Midbrain (tissue), 1 donor: ENCODE measurements at regions not wholly inside any gene's neighbourhood (a gene's known extent, or its start where the extent isn't known, plus 50 kb on each side); places are given as distances from the start of the nearest gene placed in this dataset.
"Not testable (repeated sequence)": the region's sequence is repeated elsewhere in the genome, so short reads cannot be mapped to it uniquely, and the experiment has no call there.

Experiments used
- DNase-seq: peaks from one replicate; lab custom pipeline; 2025; lab: John Stamatoyannopoulos, UW

- no peak for DNase-seq
Measured at GRCh38 chr1:217921126-217921904, 290.2 kb downstream of the SPATA17 start.

GRCh38 chr1:217924924-217925323, 293.8 kb downstream of the SPATA17 start:
- no peak for DNase-seq

DNA sequence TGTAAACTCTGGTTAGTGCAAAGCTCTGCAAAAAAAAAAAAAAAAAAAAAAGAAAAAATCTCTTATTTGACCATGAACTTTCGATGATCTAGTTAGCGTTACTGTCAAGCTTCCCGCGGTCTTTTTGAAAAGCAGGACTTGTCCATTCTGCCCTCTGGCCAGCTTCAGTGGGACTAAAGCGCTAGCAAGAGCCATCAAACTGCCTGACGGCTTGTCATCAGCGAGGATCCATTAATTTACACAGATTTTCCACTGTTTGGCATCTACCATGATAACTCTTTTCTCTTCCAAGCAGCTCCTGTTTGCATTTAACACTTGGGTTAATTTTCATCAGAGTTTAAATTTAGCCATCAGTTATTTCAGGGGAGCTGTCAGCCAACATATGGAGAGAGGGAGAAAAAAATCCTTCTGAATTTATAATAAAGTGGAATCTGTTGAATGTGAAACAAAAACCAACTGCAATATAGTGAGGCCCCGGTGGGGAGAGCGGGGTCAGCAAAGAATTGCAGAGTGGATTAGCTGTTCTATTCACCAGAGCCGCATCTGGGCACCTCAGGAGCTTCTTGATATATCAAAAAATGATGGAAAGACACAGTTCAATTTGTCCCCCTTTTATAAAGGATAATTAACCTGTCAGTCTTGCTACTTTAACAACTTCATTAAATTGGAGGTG, 298.2 kb downstream of the SPATA17 start:
- DNase-seq: no peak

- DNase-seq: no peak
Measured at GRCh38 chr1:217943361-217943760, 312.2 kb downstream of the SPATA17 start.

- DNase-seq: no peak
Measured at GRCh38 chr1:217944550-217944949, 313.4 kb downstream of the SPATA17 start.

DNA sequence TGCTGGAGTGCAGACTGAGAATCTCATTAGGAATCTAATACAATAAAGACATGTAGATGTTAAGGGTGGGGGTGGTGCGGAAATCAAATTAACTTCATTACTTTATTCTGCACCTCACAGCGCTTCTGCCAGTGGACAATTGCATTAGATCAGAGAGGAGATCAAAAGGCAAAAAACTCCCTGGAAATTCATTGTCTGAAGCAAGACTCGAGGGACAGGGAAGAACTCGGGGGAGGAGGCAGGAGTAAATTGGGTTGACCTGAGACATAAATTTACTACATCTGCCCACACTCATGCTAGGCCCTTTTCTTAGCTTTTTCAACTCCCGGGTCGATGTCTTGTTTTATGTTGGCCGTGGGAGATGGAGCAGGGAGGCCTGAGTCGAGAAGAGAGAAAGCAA, 315.4 kb downstream of the SPATA17 start:
- DNase-seq: no peak

DNA sequence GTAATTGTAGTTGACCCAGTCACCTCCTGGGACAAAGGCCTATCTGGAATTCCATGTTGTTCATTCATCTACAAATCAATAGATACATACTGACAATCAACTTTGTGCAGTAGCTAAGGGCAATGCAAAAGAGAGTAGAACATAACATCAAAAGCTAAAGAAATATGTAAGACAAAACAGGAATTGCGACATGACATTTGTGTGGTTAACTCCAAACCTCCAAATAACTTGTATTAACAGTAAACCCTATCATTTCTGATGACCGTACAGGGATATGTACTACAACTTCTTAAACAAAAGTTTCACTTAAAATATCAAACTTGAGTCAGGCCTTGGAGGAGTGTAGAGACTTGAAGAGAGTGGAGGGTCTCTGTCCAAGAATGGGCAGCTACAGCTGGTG, 317.6 kb downstream of the SPATA17 start:
- DNase-seq: no peak

- no peak for DNase-seq
Measured at GRCh38 chr1:217953330-217953729, 322.2 kb downstream of the SPATA17 start.

GRCh38 chr1:217953922-217954321, 322.8 kb downstream of the SPATA17 start:
- no peak for DNase-seq

DNA sequence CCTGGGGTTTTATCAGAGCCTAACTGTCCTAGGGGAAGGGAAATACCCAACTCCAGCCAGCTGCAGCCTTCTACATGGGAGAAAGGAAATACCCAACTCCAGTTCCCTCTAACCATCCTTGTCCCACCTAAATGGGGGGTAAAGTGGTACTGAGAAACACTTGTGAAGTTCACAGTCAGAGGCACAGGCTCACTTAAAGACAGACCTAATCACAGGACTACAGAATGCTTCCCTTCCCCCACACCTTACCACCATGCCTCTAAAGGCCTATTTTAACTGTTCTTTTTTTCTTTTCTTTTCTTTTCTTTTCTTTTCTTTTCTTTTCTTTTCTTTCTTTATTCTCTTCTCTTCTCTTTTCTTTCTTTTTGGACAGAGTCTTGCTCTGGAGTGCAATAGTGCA, 324.6 kb downstream of the SPATA17 start:
- DNase-seq: no peak

GRCh38 chr1:217965156-217965786, 319.8 kb upstream of the RRP15 start:
- no peak for DNase-seq

DNA sequence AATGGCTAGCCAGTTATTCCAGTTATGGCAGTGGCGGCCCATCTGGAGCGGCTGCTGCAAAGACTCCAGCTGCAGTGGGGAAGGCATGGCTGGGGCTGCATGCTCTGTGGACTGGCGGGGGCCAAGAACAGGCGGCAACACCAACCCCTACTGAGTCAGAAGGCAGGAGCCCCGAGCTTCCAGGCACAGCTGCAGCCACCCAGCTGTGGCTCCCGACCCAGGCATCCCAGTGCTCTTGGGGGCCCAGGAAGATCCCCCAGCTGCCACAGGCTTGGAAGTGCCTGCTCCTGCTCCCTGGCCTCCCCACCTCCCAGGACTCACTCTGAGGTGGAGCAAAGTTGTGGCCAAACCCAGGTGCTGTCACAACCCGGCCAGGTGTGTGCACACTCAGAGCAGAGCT, 317.0 kb upstream of the RRP15 start:
- DNase-seq: no peak

DNA sequence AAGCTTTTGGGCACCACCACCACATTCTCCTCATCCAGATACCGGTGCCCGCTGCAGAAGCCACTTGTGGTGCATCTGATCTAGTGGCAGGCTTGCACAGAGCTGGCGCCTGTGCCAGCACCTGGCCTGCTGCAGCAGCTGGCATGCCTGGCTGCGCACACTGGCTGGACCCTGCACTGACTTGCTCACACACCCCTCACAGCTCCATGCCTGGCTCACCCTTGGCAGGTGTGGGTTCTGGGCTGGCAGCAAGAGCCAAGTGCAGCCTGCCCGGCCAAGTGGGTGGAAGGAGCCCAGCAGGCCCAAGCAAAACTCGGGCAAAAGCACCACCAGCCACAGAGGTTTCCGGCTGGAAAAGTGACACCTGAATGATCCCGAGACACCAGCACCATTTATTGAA, 315.7 kb upstream of the RRP15 start:
- DNase-seq: no peak

GRCh38 chr1:217977943-217978342, 307.1 kb upstream of the RRP15 start:
- no peak for DNase-seq

- DNase-seq: no peak
Measured at GRCh38 chr1:217981430-217981829, 303.7 kb upstream of the RRP15 start.

DNA sequence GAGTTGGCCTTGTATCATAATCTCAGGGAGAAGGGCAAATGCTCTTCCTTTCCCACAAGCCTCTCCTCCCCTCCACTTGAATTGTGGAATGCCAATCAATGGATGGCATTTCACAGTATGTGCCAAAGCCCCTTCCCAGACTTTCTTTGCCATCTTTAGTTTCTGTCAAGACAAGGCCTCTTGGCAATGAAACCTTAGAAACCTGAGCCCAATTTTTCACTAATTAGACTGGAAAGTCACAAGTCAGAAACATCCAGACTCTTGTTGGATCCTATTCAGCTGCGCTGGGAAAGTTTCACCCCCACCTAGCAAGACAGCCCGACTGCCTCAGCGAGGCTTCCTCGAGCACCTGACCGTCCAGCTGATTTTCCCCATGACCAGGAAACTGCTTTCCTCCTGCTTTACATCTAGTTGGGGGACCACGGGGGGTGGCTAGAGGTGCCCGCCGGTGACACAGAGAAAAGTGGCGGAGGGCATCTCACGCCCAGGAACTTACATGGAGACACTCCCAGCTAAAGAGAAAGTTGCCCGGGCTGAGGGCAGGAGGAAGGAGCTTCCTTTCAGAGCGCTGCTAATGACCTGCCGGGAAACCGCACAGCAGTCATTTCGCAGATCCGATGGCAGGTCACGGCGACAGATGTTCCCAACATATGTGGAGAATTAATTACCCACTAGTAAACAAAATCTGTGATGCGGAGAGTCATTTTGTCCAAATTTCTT, 302.6 kb upstream of the RRP15 start:
- DNase-seq: no peak

- DNase-seq: no peak
Measured at GRCh38 chr1:217983051-217983375, 302.1 kb upstream of the RRP15 start.

- DNase-seq: no peak
Measured at GRCh38 chr1:217985641-217986040, 299.5 kb upstream of the RRP15 start.

DNA sequence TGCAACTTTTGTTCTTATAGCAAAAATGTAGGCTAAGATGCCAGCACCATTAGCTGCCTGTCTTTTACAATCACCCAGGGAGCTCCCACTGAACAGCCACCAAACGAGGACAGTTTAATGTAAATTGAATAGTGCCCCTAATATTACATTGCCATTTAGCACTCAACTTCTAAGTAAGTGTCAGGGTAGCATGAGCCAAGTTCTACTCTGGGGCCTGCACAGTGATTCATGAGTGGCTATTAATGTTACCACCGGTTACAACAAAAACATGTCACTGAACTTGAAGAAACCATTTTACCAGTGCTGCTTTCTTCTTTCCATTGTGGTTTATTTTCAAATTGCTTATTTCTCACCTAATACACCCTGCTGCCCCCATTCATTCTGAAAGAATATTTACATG, 295.6 kb upstream of the RRP15 start:
- DNase-seq: no peak

DNA sequence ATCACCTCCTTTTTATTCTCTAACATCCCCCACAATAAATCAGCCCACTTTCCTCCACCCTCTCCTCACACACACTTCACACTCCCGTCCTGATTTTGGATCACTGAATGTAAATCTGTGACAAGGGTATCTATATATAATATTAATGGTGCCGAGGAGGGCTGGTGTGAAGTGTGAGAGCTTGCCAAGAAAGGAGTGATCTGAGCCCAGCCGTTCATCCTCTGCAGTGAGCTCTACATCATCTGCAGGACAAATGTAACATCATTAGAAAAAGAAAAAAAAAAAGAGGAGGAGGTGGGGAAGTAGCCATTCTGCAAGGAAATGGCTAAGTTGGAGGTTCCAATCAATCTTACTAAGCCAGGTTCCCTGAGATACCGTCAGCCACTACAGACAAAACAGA, 291.7 kb upstream of the RRP15 start:
- DNase-seq: no peak

GRCh38 chr1:218008296-218008695, 276.8 kb upstream of the RRP15 start:
- DNase-seq: not testable (repeated sequence)

- DNase-seq: not testable (repeated sequence)
Measured at GRCh38 chr1:218015106-218015505, 270.0 kb upstream of the RRP15 start.
